ENCODE measurements at regions not wholly inside any gene's neighbourhood (a gene's known extent, or its start where the extent isn't known, plus 50 kb on each side); places are given as distances from the start of the nearest gene placed in this dataset.
A peak's percentile ranks its signal among the peaks of the same experiment; 100 is the strongest.

- no peak for DNase-seq (ENCODE audit: low read depth)
Observed at GRCh38 chr2:41779888-41780287, 267.9 kb upstream of the PKDCC start.

DNA sequence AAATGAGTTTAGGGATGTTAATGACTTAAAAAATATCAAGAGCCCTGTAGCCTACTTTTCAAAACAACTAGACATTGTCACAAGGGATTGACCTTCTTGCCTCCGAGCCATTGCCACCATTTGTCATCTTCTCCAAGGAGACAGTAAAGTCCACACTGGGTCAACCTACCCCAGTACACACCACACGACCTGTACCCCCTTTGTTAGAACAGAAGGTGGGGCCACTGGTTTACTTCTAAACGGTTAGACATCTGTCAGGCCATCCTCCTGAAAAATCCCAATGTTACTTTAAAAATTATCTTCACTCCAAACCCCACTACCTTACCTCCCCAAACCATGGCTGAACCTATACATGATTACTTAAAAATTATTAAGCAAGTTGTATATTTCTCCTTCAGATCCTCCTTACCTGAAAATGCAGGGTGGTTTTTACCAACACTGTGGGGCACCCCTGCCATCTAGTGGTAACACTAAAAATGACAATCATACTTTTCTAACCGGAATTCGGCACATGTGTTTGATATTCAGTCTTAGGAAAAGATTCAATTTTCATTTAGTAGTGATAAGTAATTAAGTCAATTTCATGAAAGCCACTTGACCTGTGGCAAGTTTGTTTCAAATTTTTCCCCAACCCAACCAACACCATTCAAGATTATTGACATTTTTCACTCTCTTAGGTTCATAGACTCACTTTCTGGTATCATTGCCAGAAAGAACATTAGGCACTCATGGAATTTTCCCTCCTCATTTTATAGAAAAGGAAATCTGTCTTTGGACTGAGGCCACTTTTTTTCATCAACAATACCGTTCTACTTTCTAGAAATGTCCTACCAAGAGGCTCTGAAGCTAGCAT lies 265.3 kb upstream of the PKDCC start:
- DNase-seq (ENCODE audit: low read depth), result peak; percentile 2

DNA sequence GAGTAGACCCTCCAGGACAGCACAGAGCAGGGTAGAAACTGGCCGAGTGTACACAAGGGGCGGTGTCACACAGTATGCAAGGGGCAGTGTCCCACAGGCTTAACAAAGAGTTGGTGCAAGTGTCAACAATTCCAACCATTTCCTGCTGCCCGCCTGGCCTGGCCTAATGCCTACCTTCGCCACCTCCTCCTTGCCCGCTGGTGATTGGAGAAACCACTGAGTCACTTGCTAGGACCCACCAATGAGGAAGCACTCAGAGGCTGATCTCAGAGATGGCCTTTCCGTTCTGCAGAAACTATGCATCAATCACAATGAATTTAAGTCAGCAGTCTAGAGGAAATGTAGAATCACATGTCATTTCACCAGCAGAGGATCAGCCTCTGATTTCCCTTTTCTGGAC lies 263.3 kb upstream of the PKDCC start:
- DNase-seq (ENCODE audit: low read depth), result no peak

DNA sequence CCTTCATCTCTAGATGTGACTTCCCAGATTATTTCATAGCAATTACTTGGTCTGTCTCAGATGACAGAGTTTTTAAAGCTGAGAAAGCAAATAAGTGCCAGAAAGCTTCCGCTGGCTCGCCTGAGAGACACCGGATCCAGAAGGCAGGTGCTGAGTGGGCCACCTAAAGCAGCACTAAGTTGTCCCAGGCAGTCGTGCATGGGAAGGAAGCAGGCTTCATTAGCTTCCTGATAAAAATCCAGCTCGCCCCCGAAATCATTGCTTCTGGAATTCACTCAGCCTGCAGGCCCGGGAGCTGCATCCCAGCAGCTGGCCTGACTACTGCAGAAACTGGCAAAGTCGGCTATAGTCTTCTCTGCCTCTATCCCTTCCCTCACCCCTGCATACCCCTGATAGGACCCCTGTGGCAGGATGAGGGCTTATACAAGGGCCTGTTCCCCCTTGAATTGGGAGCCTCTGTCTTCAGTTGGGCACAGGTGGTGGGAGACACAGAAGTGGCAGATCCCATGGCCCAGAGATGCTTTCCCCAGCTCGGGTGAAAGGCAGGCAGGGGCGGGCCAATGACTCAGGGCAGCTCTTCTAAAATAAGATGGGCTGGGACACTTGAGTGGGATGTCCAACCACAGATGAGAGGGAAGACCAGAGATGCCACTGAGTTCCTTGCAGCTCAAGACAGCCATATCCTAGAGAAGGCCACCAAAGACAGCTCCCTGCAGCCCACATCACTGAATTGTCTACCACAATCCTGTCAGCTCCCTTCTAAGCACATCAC lies 262.4 kb upstream of the PKDCC start:
- no peak for DNase-seq (ENCODE audit: low read depth)

GRCh38 chr2:41791523-41791922 lies 256.3 kb upstream of the PKDCC start:
- no peak for DNase-seq (ENCODE audit: low read depth)

- DNase-seq (ENCODE audit: low read depth), result no peak
Observed at GRCh38 chr2:41803361-41803760, 244.5 kb upstream of the PKDCC start.

- no peak for DNase-seq (ENCODE audit: low read depth)
Observed at GRCh38 chr2:41806286-41806685, 241.5 kb upstream of the PKDCC start.

GRCh38 chr2:41821167-41821566 lies 226.7 kb upstream of the PKDCC start:
- DNase-seq (ENCODE audit: low read depth), result no peak

DNA sequence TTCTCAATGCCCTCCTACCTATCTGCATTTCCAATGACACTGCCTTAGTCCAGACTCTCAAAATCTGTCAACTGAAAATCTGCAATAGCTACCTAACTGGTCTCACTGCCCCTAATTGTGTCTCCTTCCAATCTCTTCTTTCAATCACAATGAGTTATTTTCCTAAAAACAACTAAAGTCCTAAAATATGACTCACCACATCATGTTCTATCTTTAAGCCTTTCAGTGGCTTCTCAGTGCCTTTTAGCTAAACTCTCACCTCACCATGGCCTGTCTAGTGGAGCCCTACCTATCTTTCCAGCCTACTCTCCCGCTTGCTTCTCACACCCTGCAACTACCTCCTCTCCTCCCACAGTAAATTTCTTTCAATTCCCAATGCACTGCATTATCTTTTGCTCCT lies 220.9 kb upstream of the PKDCC start:
- DNase-seq (ENCODE audit: low read depth), result no peak

DNA sequence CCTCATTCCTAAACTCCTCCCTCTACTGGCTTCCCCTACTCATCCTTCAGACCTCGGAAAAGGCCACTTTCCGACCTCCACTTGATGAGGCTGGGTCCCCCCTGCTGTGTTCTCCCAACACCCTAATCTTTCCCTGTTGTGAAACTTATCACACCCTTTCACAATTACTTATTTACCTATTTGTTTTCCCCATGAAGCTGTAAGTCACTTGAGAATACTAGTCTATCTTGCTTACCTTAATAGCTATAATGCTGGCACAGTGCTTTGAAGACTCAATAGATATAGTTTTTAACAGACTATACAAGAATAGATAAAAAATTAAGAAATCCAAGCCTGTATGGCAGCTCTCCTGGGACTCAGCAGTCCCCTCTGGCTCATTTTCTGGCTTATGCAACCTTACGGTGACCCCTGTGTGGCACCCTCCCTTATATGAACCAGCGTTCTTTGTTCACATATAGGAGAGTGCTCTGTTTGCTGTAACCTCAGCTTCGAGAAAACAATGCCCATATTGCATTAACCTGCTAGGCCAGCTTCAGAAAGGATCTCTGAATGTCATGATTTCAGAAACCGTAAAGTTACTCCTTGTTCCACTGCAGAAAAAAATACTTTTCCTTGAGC lies 220.4 kb upstream of the PKDCC start:
- no peak for DNase-seq (ENCODE audit: low read depth)

GRCh38 chr2:41828052-41828643 lies 219.7 kb upstream of the PKDCC start:
- DNase-seq (ENCODE audit: low read depth), result no peak

DNA sequence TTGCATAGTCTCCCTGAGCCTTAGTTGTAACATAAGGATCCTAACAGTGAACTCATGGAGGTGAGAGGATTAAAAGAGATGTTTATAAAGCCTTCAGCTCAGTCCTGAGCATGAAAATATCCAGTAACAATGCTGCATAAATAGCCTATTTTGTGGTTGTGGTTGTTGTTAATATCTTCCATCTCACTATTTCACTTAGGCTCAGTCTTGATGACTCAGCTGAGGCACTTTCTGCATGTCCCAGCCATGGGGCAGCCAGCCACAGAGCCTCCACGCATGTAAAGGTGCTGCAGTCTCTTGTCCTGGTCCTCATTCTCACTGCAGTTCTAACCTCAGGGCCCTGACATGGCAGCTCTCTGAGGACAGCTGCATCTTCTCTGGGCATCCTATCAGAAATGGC lies 218.8 kb upstream of the PKDCC start:
- DNase-seq (ENCODE audit: low read depth), result no peak

GRCh38 chr2:41830600-41830999 lies 217.2 kb upstream of the PKDCC start:
- no peak for DNase-seq (ENCODE audit: low read depth)

- DNase-seq (ENCODE audit: low read depth), result no peak
Observed at GRCh38 chr2:41832218-41832617, 215.6 kb upstream of the PKDCC start.

DNA sequence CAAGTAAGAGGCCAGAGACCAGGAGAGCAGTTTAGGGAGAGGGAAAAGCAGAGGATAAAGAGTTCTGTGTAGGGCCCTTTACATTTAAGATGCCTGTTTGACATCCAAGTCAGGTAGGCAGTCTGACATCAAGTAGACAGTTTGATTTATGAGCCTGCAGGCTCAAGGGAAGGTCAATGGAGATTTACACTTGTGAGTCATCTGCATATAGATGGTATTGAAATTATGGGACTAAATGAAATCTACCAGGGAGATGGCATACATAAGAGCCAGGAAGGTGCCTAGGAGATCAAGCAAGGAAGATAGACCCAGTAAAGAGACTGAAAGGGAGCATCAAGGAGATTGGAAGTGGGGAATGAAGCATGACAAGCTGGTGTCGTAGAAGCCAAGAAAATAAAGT lies 212.4 kb upstream of the PKDCC start:
- no peak for DNase-seq (ENCODE audit: low read depth)

DNA sequence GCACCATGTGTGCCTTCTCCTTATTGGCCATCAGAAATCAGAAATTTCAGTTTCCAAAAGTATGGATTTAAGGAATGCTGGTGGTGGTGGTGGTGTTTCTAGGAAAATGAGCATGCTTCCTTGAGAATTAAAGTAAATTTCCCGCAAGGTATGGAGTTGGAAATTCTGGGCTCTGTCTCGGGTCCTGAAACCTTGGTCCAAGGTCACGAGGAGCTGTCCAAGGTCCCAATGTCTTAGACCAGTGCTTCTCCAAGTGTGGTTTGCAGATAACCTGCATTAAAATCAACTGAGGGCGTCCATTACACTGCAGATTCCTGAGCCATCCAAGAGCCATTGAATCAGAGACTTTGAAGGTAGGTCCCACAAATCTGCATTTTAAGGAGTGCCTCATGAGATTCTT lies 210.9 kb upstream of the PKDCC start:
- DNase-seq (ENCODE audit: low read depth), result peak; percentile 6

GRCh38 chr2:41837610-41838009 lies 210.2 kb upstream of the PKDCC start:
- no peak for DNase-seq (ENCODE audit: low read depth)

DNA sequence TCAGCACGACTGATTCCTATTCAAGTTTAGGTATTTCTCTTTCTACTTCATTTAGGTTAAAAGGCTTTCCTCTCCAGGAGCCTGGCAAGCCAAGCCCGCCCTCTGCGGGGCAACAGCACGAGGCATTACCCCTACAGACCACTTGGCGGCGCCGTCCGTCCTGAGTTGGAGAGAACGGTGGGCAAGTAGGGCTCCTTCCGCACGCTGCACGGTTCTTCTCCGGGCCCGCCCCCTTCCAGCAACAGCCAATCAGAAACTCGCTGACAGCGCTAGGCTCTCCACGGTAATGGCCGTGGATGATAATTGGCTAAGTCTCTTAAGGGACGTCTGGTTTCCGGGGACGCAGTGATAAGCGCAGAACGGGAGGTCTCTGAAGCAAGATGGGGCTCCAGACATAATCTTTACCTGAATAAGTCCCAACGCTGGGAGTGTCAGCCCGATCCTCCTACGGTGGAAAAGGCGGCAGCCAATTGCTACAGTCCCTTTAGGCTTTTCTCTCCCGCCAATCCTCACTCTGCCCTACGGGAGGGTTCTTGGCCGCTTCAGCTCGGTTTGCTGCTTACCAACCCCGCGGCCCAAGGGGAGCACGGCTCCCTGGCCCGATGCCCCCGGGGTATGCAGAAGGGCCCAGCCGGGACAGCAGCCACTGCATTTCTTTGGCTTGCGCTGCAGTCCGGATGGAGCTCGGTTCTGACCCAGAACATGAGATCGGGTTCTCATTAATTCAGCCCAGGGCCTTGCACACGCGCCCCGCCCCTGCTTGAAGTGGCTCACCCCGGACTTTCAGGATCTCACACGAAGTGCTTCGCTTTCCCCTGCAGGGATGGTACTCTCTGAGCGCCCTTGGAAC lies 206.9 kb upstream of the PKDCC start:
- DNase-seq (ENCODE audit: low read depth), result peak; percentile 91

DNA sequence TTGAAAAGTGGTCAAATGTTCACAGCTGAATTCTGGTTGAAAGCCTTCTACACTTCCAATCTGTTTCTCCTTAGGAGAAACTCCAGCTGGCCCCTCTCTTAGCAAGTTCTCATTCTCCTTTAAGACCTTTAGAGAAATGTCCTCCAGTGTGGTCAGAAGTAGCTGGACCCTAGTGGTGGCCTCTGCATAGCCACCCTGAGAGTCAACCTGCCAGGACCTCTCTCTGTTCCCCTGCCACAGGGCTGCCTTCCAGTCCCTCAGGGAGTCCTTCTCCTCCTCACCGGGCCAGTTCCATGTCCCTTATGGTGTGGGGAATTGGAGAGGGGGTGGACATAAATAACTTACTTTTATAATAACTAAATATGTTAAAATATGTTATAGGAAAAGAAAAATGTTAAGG lies 200.9 kb upstream of the PKDCC start:
- no peak for DNase-seq (ENCODE audit: low read depth)

GRCh38 chr2:41847744-41848441 lies 199.9 kb upstream of the PKDCC start:
- DNase-seq (ENCODE audit: low read depth), result no peak

DNA sequence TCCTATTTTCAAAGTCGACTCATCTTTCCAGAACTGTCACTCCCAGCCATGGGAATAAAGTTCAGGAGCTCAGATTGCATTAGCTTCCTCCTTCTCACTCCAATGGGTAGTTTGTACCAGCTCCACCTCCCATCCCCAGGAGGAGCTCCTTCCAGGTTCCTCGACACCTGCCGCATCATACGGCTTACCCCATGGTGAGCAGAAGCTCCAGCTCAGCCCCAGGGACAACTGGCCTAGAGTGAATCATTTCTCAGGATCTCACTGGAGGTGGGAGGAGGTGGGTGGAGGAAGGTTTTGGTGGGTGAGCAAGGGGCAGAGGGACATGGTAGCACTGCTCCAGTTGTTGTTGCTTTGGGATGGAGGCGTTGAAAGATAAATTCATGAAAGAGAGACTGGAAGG lies 196.3 kb upstream of the PKDCC start:
- no peak for DNase-seq (ENCODE audit: low read depth)

Measured in stimulated activated CD8-positive, alpha-beta memory T cell treated with anti-CD3 and anti-CD28 coated beads, Interleukin-12 subunit alpha, Interleukin-12 subunit beta, amount 100 ng/mL, for 1 hour (primary cell).